Neural cell (in vitro differentiated cells): ENCODE measurements at regions not wholly inside any gene's neighbourhood (a gene's known extent, or its start where the extent isn't known, plus 50 kb on each side); places are given as distances from the start of the nearest gene placed in this dataset.

ENCODE experiments used
- H2AFZ ChIP-seq: fragments of 200-600, 300-800 bp; sonication (generic), shearing (Covaris generic); 2 replicates; pipeline ENCODE4 v1.6.0; 2014; ENCODE audit warnings: low read depth, mild to moderate bottlenecking, antibody characterized with exemption, low read length, moderate library complexity
- H3F3A ChIP-seq: fragments of 200-600 bp; shearing (Covaris generic); 2 replicates; pipeline ENCODE4 v1.6.1; 2016; ENCODE audit warnings: mild to moderate bottlenecking, moderate library complexity, mixed read lengths, antibody characterized with exemption, low read length; ENCODE audit not compliant: insufficient read depth, poor library complexity, severe bottlenecking
- H3K27ac ChIP-seq: fragments of 200-600, 300-800 bp; sonication (generic), shearing (Covaris generic); 2 replicates; pipeline ENCODE4 v1.5.1; 2014; ENCODE audit warnings: mild to moderate bottlenecking, low read length, moderate library complexity
- H3K27me3 ChIP-seq: fragments of 300-800, 200-600 bp; sonication (generic), shearing (Covaris generic); 2 replicates; pipeline ENCODE4 v1.6.0; 2014; ENCODE audit warnings: mild to moderate bottlenecking, low read depth, low read length, moderate library complexity; ENCODE audit not compliant: insufficient read depth
- H3K36me3 ChIP-seq: fragments of 300-800, 200-600 bp; sonication (generic), shearing (Covaris generic); 2 replicates; pipeline ENCODE4 v1.5.1; 2014; ENCODE audit warnings: mild to moderate bottlenecking, antibody characterized with exemption, low read length, moderate library complexity; ENCODE audit not compliant: insufficient read depth
- H3K4me2 ChIP-seq: fragments of 300-800, 200-600 bp; sonication (generic), shearing (Covaris generic); 2 replicates; pipeline ENCODE4 v1.6.0; 2014; ENCODE audit warnings: mild to moderate bottlenecking, low read length
- H3K4me3 ChIP-seq: fragments of 300-800, 200-600 bp; sonication (generic), shearing (Covaris generic); 2 replicates; pipeline ENCODE4 v1.5.1; 2014; ENCODE audit warnings: mild to moderate bottlenecking, low read length, moderate library complexity
- H3K79me2 ChIP-seq: fragments of 200-600 bp; shearing (Covaris generic); replicated peaks from 2 replicates; pipeline ENCODE4 v1.6.0; 2014; ENCODE audit warnings: mild to moderate bottlenecking, low read length, moderate library complexity; ENCODE audit not compliant: insufficient read depth
- H3K9ac ChIP-seq: fragments of 300-800, 200-600 bp; sonication (generic), shearing (Covaris generic); 2 replicates; pipeline ENCODE4 v1.6.1; 2016; ENCODE audit warnings: mild to moderate bottlenecking, low read length, mixed read lengths
- H3K9me2 ChIP-seq: fragments of 200-600 bp; shearing (Covaris generic); 2 replicates; pipeline ENCODE4 v1.6.1; 2016; ENCODE audit warnings: mild to moderate bottlenecking, low read length, mixed read lengths; ENCODE audit not compliant: insufficient read depth
- H3K9me3 ChIP-seq: fragments of 200-600, 300-800 bp; sonication (generic), shearing (Covaris generic); 2 replicates; pipeline ENCODE4 v1.6.1; 2016; ENCODE audit warnings: mild to moderate bottlenecking, mixed run types, low read length, moderate library complexity, mixed read lengths
- H4K20me1 ChIP-seq: fragments of 200-600 bp; shearing (Covaris generic); 2 replicates; pipeline ENCODE4 v1.6.1; 2016; ENCODE audit warnings: mild to moderate bottlenecking, mixed run types; ENCODE audit not compliant: insufficient read depth
- EP300 ChIP-seq: fragments of 450-650 bp; conservative IDR thresholded peaks from 2 replicates; pipeline ENCODE4 v1.6.1; 2014; ENCODE audit warnings: antibody characterized with exemption, mild to moderate bottlenecking, moderate library complexity; ENCODE audit not compliant: poor library complexity, severe bottlenecking
- EZH2 ChIP-seq: fragments of 200-600, 300-800 bp; shearing (Covaris generic), sonication (generic); IDR thresholded peaks from 2 replicates; pipeline ENCODE4 v1.6.1; 2014; ENCODE audit warnings: antibody characterized with exemption, low read length, borderline replicate concordance, mild to moderate bottlenecking; ENCODE audit not compliant: insufficient read depth, poor library complexity, severe bottlenecking
- MXI1 ChIP-seq: fragments of 450-650 bp; conservative IDR thresholded peaks from 2 replicates; pipeline ENCODE4 v1.6.1; 2014; ENCODE audit warnings: antibody characterized with exemption, mild to moderate bottlenecking; ENCODE audit not compliant: poor library complexity, severe bottlenecking
- POLR2AphosphoS5 ChIP-seq: IDR thresholded peaks from 2 replicates; pipeline ENCODE4 v1.6.1; 2012
- RAD21 ChIP-seq: fragments of 450-650 bp; conservative IDR thresholded peaks from 2 replicates; pipeline ENCODE4 v1.6.1; 2014; ENCODE audit warnings: antibody characterized with exemption, mild to moderate bottlenecking, moderate library complexity
- SMC3 ChIP-seq: fragments of 450-650 bp; conservative IDR thresholded peaks from 2 replicates; pipeline ENCODE4 v1.6.1; 2014; ENCODE audit warnings: antibody characterized with exemption, mild to moderate bottlenecking, moderate library complexity; ENCODE audit not compliant: poor library complexity
- TF ChIP-seq, protein P1 (sequence below): fragments of 450-650 bp; IDR thresholded peaks from 2 replicates; pipeline ENCODE4 v1.5.1; 2014; ENCODE audit warnings: antibody characterized with exemption, mild to moderate bottlenecking, moderate library complexity; ENCODE audit not compliant: poor library complexity, severe bottlenecking

DNA sequence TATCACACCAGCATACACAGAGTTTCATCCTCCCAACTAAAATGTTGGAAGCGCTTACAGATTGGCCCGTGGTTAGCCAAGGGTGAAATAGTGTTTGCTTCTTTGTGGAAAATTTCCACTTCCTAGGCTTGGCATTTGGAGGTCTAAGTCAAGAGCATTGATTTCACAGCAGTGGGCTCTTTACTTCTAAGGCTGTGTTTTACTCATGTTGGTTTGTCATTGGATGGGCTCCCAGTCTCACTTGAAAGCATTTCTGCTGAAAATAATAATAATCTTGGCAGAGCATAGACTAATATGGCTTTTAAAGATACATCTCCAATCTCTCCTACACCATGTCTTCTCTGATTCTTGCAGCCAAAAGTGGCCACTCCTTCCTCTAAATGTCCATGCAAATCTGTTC, 82.9 kb downstream of the DYNAP start:
- Histone ChIP-seq H3K27me3 (no peaks in the 10 kb centered on the region), H3K79me2 (no peaks in the 10 kb centered on the region), H4K20me1 (no peaks in the 10 kb centered on the region), H2AFZ (no peak overlapping the region), H3K4me2 (no peak overlapping the region), H3K9me2 (no peaks in the 10 kb centered on the region), H3F3A (no peaks in the 10 kb centered on the region), H3K36me3 (no peaks in the 10 kb centered on the region), H3K9ac (no peak overlapping the region), H3K4me3 (no peak overlapping the region), H3K9me3 (no peaks in the 10 kb centered on the region), H3K27ac (no peak overlapping the region)
- TF ChIP-seq, protein P1, sequence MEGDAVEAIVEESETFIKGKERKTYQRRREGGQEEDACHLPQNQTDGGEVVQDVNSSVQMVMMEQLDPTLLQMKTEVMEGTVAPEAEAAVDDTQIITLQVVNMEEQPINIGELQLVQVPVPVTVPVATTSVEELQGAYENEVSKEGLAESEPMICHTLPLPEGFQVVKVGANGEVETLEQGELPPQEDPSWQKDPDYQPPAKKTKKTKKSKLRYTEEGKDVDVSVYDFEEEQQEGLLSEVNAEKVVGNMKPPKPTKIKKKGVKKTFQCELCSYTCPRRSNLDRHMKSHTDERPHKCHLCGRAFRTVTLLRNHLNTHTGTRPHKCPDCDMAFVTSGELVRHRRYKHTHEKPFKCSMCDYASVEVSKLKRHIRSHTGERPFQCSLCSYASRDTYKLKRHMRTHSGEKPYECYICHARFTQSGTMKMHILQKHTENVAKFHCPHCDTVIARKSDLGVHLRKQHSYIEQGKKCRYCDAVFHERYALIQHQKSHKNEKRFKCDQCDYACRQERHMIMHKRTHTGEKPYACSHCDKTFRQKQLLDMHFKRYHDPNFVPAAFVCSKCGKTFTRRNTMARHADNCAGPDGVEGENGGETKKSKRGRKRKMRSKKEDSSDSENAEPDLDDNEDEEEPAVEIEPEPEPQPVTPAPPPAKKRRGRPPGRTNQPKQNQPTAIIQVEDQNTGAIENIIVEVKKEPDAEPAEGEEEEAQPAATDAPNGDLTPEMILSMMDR, result no peak
- TF ChIP-seq MXI1 (no peak), EP300 (no peak), SMC3 (no peak), POLR2AphosphoS5 (no peak)

DNA sequence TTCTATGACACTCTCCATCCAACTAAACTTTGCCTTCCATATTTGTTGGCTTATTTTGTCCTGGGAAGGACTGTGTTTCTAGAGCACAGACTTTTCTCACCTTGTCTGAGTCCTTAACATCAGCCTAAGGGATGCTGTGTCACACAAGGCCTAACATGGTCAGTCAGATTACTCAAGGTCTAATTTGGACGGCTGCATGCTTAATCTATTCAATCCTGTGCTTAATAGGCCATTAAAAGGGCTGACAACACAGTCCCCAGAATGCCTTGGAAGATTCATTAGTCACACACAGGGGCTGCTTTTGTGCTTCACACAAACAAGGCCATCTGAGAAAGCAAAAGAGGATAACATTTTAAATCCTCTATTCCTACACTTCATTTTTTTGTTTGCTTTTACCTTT, 84.0 kb downstream of the DYNAP start:
- TF ChIP-seq, protein P1, result no peak
- Histone ChIP-seq H3K27me3 (no peaks in the 10 kb centered on the region), H4K20me1 (no peaks in the 10 kb centered on the region), H3K79me2 (no peaks in the 10 kb centered on the region), H3K4me3 (no peak overlapping the region), H3K9me2 (no peaks in the 10 kb centered on the region), H3K9me3 (no peaks in the 10 kb centered on the region), H3K36me3 (no peaks in the 10 kb centered on the region), H3K4me2 (no peak overlapping the region), H3K9ac (no peak overlapping the region), H3F3A (no peaks in the 10 kb centered on the region), H3K27ac (no peak overlapping the region), H2AFZ (no peak overlapping the region)

DNA sequence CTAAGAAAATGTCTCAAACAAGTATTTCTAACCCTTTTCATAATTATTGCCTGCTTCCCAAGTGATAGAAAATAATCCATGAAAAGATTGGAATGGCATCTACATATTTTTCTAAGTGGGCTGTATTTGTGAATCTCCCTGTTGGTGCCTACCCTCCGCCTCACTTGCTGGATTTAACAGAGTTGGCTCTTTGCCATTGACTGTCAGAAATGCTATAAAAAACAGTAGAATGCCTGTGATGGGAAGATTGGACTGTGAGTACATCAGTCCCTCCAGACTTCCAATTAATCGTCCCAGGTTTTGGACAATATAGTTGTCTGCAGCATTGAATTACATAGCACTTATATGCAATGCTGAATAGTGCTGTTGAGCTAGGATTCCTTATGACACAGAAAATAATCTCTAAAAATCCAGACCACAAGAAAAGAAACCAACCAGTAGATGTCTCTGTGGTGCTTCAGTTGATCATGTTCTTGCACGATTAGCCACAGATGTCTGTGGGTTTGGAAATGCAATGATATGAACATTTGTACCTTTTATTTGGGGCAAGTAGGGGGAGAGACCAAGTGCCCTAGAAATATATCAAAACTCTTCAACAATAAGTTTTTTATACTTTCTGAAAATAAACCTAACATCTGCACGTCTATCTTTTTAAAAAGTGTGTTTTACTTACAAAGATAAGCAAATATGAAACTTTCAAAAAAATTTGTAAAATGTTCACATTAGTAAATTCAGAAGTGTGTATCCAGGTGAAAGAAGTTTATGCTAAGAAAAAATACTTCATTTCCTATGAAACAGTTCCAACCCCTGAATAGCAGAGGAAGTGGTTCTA, 88.5 kb downstream of the DYNAP start:
- Histone ChIP-seq H3K79me2 (no peaks in the 10 kb centered on the region), H3K9me3 (no peaks in the 10 kb centered on the region), H3F3A (no peaks in the 10 kb centered on the region), H3K27me3 (no peaks in the 10 kb centered on the region), H3K9ac (no peak overlapping the region), H2AFZ (no peak overlapping the region), H3K9me2 (no peaks in the 10 kb centered on the region), H3K36me3 (no peaks in the 10 kb centered on the region), H3K4me3 (no peak overlapping the region), H4K20me1 (no peaks in the 10 kb centered on the region), H3K4me2 (no peak overlapping the region), H3K27ac (no peak overlapping the region)
- TF ChIP-seq SMC3 (peak; percentile 92), RAD21 (peak; percentile 91), EZH2 (no peak)
- TF ChIP-seq, protein P1, result peak; percentile 87
